Esophagus squamous epithelium (tissue), 4 donors: ENCODE measurements at regions not wholly inside any gene's neighbourhood (a gene's known extent, or its start where the extent isn't known, plus 50 kb on each side); places are given as distances from the start of the nearest gene placed in this dataset.

Experiments used
- POLR2A ChIP-seq, 4 donors: fragments of 450-650 bp; IDR thresholded peaks; one replicate each; pipeline ENCODE4 v1.6.1; 2017; ENCODE audit warnings: antibody characterized with exemption in 4 of 4, mild to moderate bottlenecking in 4 of 4, moderate library complexity in 3 of 4
- TF ChIP-seq, protein P1 (sequence below), 6 experiments: fragments of 450-650 bp in 4 of 6; fragments of 200-600 bp in 2 of 6; sonication (generic) in 2 of 6; IDR thresholded peaks; one replicate each; pipeline ENCODE4 v1.5.1; 2016 to 2019; ENCODE audit warnings: antibody characterized with exemption in 6 of 6, mild to moderate bottlenecking in 4 of 6, moderate library complexity in 4 of 6

DNA sequence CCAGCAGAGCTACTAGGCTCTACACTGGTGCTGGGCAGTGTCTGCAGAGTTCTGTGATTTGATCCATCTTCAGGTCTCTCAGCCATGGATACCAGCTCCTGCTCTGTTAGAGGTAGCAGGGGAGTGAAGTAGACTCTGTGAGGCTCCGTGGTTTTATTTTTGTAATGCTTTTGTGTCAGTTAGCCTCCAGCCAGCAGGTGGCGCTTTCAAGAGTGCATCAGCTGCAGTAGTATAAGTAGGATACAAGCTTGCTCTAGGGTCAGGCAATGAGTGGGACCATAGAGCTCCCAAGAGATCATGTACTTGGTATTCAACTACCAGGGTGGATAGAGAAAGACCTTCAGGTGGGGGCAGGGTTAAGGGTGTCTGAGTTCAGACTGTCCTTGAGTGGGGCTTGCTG is 362.5 kb upstream of the TRAM1L1 start:
- TF ChIP-seq, protein P1, sequence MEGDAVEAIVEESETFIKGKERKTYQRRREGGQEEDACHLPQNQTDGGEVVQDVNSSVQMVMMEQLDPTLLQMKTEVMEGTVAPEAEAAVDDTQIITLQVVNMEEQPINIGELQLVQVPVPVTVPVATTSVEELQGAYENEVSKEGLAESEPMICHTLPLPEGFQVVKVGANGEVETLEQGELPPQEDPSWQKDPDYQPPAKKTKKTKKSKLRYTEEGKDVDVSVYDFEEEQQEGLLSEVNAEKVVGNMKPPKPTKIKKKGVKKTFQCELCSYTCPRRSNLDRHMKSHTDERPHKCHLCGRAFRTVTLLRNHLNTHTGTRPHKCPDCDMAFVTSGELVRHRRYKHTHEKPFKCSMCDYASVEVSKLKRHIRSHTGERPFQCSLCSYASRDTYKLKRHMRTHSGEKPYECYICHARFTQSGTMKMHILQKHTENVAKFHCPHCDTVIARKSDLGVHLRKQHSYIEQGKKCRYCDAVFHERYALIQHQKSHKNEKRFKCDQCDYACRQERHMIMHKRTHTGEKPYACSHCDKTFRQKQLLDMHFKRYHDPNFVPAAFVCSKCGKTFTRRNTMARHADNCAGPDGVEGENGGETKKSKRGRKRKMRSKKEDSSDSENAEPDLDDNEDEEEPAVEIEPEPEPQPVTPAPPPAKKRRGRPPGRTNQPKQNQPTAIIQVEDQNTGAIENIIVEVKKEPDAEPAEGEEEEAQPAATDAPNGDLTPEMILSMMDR (IDR thresholded peaks at IDR 0.05): no peak
- TF ChIP-seq POLR2A (IDR thresholded peaks at IDR 0.05): no peak
